ENCODE measurements at regions not wholly inside any gene's neighbourhood (a gene's known extent, or its start where the extent isn't known, plus 50 kb on each side); places are given as distances from the start of the nearest gene placed in this dataset.
"Not testable (repeated sequence)": the region's sequence is repeated elsewhere in the genome, so short reads cannot be mapped to it uniquely, and the experiment has no call there.

GRCh38 chr1:146883190-146883589, 54.9 kb upstream of the NBPF12 start:
- H3K36me3 ChIP-seq (replicated peaks in 1 of 2); intact Hi-C loops (cut with DNase I); H3K27me3 ChIP-seq; H3K9me3 ChIP-seq (replicated peaks in 1 of 3); H3K27ac ChIP-seq; DNase-seq; H3K4me3 ChIP-seq; H3K4me1 ChIP-seq (replicated peaks in 1 of 2): not testable (repeated sequence)
- WGBS, 4 donors, result 83 to 89% (median 84%) methylated on average over 3 to 4 of the region's 4 CpGs

DNA sequence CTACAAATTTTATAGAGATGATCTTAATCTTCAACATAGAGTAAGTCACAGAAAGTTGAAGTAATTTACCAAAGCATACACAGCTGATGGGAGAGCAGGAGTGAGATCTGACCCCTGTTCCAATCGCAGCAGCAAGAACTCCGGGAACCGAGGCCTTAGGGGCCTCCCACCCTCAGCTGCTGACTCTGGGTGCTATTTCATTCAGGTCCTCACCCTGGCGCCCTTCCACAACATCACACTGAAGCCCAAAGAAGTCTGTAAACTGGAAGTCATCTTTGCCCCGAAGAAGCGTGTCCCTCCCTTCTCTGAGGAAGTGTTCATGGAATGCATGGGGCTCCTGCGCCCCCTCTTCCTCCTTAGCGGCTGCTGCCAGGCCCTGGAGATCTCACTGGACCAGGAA, 57.0 kb upstream of the NBPF12 start:
- H3K27me3 ChIP-seq; H3K9me3 ChIP-seq (replicated peaks in 1 of 3); H3K27ac ChIP-seq; H3K4me1 ChIP-seq (replicated peaks in 1 of 2); intact Hi-C loops (cut with DNase I); H3K36me3 ChIP-seq (replicated peaks in 1 of 2); DNase-seq; H3K4me3 ChIP-seq: not testable (repeated sequence)
- 64 to 95% methylated on average over 3 to 4 of the region's 8 CpGs; no CpG with 5 or more reads in 2 of the 4 donors for WGBS, 4 donors

DNA sequence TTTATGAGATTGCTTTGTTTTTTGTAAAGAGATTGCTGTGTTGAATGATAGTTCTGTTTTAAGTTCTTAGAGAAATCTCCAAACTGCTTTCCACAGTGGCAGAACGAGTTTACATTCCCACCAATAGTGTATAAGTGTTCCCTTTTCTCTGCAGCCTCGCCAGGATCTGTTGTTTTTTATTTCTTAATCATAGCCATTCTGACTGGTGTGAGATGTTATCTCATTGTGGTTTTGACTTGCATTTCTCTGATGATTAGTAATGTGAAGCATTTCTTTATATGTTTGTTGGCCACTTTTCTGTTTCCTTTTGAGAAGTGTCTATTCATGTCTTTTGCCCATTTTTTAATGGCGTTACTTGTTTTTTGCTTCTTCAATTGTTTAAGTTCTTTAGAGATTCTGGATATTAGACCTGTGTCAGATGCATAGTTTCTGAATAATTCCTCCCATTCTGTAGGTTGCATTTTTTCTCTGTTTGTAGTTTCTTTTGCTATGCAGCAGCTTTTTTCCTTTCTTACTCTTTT, 74.3 kb upstream of the NBPF12 start:
- H3K27me3 ChIP-seq; H3K9me3 ChIP-seq (replicated peaks in 1 of 3); H3K4me3 ChIP-seq; DNase-seq; intact Hi-C loops (cut with DNase I); H3K4me1 ChIP-seq (replicated peaks in 1 of 2); H3K27ac ChIP-seq; H3K36me3 ChIP-seq (replicated peaks in 1 of 2): not testable (repeated sequence)
- 59 to 75% (median 61%) methylated on average over 3 of the region's 3 CpGs for WGBS, 4 donors

DNA sequence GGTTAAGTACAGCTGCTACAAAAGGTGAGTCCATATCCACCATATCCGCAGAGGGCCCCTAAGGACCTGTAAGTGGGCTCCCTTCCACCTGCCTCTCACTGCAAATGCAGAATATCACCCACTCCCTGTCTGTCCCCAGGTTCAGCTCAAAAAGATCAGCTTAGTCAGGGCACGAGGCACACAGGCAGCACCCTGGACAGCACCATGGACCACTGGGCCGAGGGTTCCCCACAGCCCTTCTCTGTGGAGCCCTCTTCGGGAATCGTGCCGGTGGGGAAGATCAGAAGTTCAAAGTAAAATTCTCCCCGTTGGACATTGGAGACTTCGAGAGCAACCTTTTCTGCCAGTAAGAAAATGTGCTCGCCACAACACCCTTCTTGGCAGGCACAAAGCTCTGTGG, 85.0 kb upstream of the NBPF12 start:
- H3K27me3 ChIP-seq; DNase-seq; intact Hi-C loops (cut with DNase I); H3K9me3 ChIP-seq (replicated peaks in 1 of 3); H3K4me1 ChIP-seq (replicated peaks in 1 of 2); H3K4me3 ChIP-seq; H3K36me3 ChIP-seq (replicated peaks in 1 of 2); H3K27ac ChIP-seq: not testable (repeated sequence)
- WGBS, 4 donors, result 34 to 62% (median 53%) methylated on average over 5 to 7 of the region's 9 CpGs

DNA sequence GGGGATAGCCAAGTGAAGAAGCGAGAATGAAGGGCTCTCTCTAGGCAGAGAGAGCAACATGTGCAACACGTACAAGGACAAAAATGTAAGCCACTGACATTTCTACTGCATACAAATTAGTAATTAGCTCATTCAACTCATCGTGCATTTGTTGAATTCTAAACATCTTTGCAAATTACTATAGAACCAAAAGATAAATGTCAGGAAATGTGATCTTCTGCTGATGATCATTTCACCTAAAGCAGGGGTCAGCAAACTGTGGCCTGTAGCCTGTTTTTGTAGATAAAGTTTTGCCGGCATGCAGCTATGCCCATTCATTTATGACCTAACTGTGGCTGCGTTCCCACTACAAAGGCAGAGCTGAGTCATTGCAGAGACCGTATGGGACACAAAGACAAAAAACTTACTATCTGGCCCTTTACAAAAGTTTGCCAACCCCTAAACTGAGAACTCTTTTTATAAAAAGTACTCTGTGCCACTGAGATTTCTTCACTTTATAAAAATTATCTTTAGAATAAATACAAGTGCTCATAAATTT, 87.7 kb upstream of the NBPF12 start:
- WGBS, 4 donors, result 67 to 79% (median 76%) methylated on average over 6 of the region's 6 CpGs
- H3K4me3 ChIP-seq; H3K27ac ChIP-seq; H3K27me3 ChIP-seq; DNase-seq; intact Hi-C loops (cut with DNase I); H3K4me1 ChIP-seq (replicated peaks in 1 of 2); H3K36me3 ChIP-seq (replicated peaks in 1 of 2); H3K9me3 ChIP-seq (replicated peaks in 1 of 3): not testable (repeated sequence)

DNA sequence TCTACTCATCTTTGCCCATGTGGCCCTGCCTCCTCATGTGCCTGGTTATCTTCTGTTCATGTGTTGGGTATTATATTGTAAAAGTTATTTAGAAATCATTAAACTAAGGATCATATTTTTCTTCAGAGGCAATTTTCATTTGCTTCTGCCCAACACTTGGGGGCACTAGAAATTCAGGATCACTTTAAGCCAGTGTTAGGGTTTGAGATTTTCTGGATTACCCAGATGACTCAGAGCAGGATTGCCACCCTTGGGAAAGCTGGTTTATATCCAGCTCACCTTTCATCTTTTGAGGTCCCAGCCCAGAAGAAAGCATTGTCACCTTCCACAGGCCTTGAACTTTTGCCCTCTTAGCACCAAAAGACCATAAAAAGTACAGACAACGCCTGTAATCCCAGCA, 99.4 kb upstream of the NBPF12 start:
- intact Hi-C loops (cut with DNase I); H3K36me3 ChIP-seq (replicated peaks in 1 of 2); H3K27ac ChIP-seq; H3K27me3 ChIP-seq; H3K4me3 ChIP-seq; DNase-seq; H3K9me3 ChIP-seq (replicated peaks in 1 of 3); H3K4me1 ChIP-seq (replicated peaks in 1 of 2): not testable (repeated sequence)
- no CpG with 5 or more reads among the region's 1 CpG for WGBS, 4 donors

GRCh38 chr1:146826957-146827356, 111.2 kb upstream of the NBPF12 start:
- H3K4me1 ChIP-seq (replicated peaks in 1 of 2); intact Hi-C loops (cut with DNase I); H3K27me3 ChIP-seq; H3K9me3 ChIP-seq (replicated peaks in 1 of 3); H3K36me3 ChIP-seq (replicated peaks in 1 of 2); DNase-seq; H3K27ac ChIP-seq; H3K4me3 ChIP-seq: not testable (repeated sequence)
- WGBS, 4 donors, result no CpG with 5 or more reads among the region's 1 CpG

DNA sequence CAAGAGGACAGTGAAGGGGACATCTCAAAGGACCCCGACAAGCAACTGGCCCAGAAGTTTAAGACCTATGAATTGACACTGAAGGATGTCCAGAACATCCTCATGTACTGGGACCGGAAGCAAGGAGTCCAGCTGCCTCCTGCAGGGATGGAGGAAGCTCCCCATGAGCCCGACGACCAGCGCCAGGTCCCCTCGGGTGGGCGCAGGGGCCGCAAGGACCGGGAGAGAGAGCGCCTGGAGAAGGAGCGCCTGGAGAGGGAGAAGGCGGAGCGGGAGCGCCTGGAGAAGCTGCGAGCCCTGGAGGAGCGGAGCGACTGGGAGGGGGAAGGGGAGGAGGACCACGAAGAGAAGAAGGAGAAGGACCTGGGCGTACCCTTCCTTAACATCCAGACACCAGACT, 143.9 kb upstream of the NBPF12 start:
- H3K27ac ChIP-seq; DNase-seq; H3K36me3 ChIP-seq (replicated peaks in 1 of 2); H3K4me3 ChIP-seq; H3K27me3 ChIP-seq; H3K4me1 ChIP-seq (replicated peaks in 1 of 2); intact Hi-C loops (cut with DNase I); H3K9me3 ChIP-seq (replicated peaks in 1 of 3): not testable (repeated sequence)
- 90 to 95% (median 92%) methylated on average over 19 of the region's 19 CpGs for WGBS, 4 donors

- H3K27ac ChIP-seq; DNase-seq; H3K9me3 ChIP-seq (replicated peaks in 1 of 3); intact Hi-C loops (cut with DNase I); H3K4me3 ChIP-seq; H3K36me3 ChIP-seq (replicated peaks in 1 of 2); H3K4me1 ChIP-seq (replicated peaks in 1 of 2); H3K27me3 ChIP-seq: not testable (repeated sequence)
- WGBS, 4 donors, result 74 to 82% (median 78%) methylated on average over 4 to 5 of the region's 5 CpGs
Observed at GRCh38 chr1:146792725-146793124, 145.4 kb upstream of the NBPF12 start.

DNA sequence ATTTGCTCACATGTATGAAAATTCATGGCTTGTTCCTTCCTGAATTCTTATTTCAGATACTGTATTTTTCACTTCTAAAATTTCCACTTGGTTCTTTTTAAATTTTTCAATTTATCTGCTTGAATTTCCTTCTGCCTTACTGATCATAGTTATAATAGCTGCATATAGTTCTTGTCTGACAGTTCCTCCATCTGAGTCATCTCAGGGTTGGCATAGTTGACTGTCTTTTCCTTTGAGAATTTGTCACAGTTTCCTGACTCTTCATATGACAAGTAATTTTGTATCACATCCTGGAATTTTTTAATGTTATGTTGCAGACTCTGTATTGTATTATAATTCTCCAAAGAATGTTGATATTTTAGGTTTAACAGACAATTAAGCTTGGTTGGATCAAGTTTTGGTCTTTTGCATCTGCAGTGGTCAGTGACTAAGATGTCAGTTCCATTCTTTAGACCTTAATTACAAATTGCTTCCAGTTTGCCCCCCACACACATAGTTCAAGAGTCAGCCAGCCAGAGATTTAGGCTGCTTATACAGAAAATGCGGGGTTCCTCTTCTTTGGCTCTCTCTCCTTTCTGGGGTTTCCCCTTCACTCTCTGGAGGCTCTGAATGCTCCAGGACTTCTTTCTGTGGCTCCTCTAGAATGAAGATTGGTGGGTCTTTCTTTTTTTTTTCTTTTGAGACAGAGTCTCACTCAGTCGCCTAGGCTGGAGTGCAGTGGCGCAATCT, 153.7 kb upstream of the NBPF12 start:
- DNase-seq; intact Hi-C loops (cut with DNase I); H3K27ac ChIP-seq; H3K36me3 ChIP-seq (replicated peaks in 1 of 2); H3K9me3 ChIP-seq (replicated peaks in 1 of 3); H3K27me3 ChIP-seq; H3K4me3 ChIP-seq; H3K4me1 ChIP-seq (replicated peaks in 1 of 2): not testable (repeated sequence)
- WGBS, 4 donors, result 63 to 80% (median 79%) methylated on average over 1 to 3 of the region's 3 CpGs

DNA sequence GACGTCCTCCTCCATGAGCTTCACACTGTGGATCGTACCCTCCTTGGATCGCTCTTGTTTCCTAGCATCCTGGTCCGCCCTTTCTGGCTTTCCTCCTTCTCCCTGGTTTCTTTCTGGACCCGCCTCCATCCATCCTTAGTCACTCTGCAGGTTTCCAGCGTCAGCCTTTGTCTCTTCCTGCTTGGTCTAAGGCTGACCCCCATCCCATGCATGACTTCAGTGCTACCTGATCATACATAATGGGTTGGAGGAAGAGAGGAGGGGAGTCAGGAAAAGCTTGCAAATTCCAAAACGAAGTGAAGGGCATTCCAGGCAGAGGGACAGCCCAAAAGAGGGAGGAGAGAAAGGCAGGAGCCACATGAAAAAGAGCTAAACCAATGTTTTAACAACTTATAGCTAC, 156.9 kb upstream of the NBPF12 start:
- H3K9me3 ChIP-seq (replicated peaks in 1 of 3); H3K36me3 ChIP-seq (replicated peaks in 1 of 2); H3K27me3 ChIP-seq; intact Hi-C loops (cut with DNase I); H3K27ac ChIP-seq; DNase-seq; H3K4me1 ChIP-seq (replicated peaks in 1 of 2); H3K4me3 ChIP-seq: not testable (repeated sequence)
- 68 to 85% (median 78%) methylated on average over 7 of the region's 7 CpGs for WGBS, 4 donors

Measured in adrenal gland (tissue), 9 donors.